Aorta (tissue), 5 donors: ENCODE measurements at regions not wholly inside any gene's neighbourhood (a gene's known extent, or its start where the extent isn't known, plus 50 kb on each side); places are given as distances from the start of the nearest gene placed in this dataset.

Experiments used
- ATAC-seq: fragments of 200-7000 bp; cut with Tn5 transposase; one replicate; pipeline ENCODE4 v1.9.1; 2022; ENCODE audit warnings: moderate library complexity; ENCODE audit not compliant: low FRiP score
- DNase-seq, 2 donors: peaks; one replicate each; pipeline ENCODE4 v3.0.0-alpha.2; 2020
- H3K27ac ChIP-seq, 2 donors: one replicate each; pipeline ENCODE4 v1.5.1; 2013; ENCODE audit warnings: low read length in 2 of 2, mild to moderate bottlenecking in 2 of 2, moderate library complexity in 2 of 2, control low read depth in 1 of 2, inconsistent platforms in 1 of 2, low read depth in 1 of 2
- H3K27me3 ChIP-seq, 2 donors: one replicate each; pipeline ENCODE4 v1.6.1; 2013; ENCODE audit warnings: control low read depth in 1 of 2, low read length in 1 of 2, mild to moderate bottlenecking in 1 of 2, moderate library complexity in 1 of 2; ENCODE audit not compliant: insufficient read depth in 2 of 2, control insufficient read depth in 1 of 2
- H3K36me3 ChIP-seq, 2 donors: one replicate each; pipeline ENCODE4 v1.6.1; 2013; ENCODE audit warnings: control low read depth in 1 of 2, low read length in 1 of 2, mild to moderate bottlenecking in 1 of 2; ENCODE audit not compliant: insufficient read depth in 2 of 2, control insufficient read depth in 1 of 2
- H3K4me1 ChIP-seq, 2 donors: one replicate each; pipeline ENCODE4 v1.6.1; 2013; ENCODE audit warnings: low read length in 2 of 2, control low read depth in 1 of 2, mild to moderate bottlenecking in 1 of 2, moderate library complexity in 1 of 2; ENCODE audit not compliant: insufficient read depth in 2 of 2, control insufficient read depth in 1 of 2
- H3K4me3 ChIP-seq, 2 donors: one replicate each; pipeline ENCODE4 v1.5.1; 2013; ENCODE audit warnings: low read length in 2 of 2, control low read depth in 1 of 2, mild to moderate bottlenecking in 1 of 2
- H3K9me3 ChIP-seq: one replicate; pipeline ENCODE4 v1.6.1; 2013; ENCODE audit warnings: mild to moderate bottlenecking, low read length; ENCODE audit not compliant: control insufficient read depth
- WGBS, 2 donors: extraction: QIAGEN DNeasy Blood & Tissue Kit; methylation state at CpG; one replicate each; pipeline ENCODE4 v1.1.7; 2013; 5-methylcytosine and 5-hydroxymethylcytosine counted together
- intact Hi-C, 2 donors: fragments of 100-400 bp; cut with DNase I; formaldehyde crosslinking; loops; one replicate each; pipeline versions ENCODE4 v1.14.2 to v1.15.0; 2022
- donor health status: healthy with polysubstance abuse.
- donor health status: Bipolar disorder and iron deficiency.
- donor health status: DM: no; HTN: no; CAD: no.
- donor health status: DM: no; HTN: no; CAD: no.
- donor health status: DM: yes; HTN: yes; CAD: no.

GRCh38 chr4:134747108-134747805 is 545.7 kb upstream of the PABPC4L start:
- H3K27me3 ChIP-seq = no peaks in the 10 kb centered on the region
- no peak overlapping the region for H3K27ac ChIP-seq
- no peaks in the 10 kb centered on the region for H3K9me3 ChIP-seq
- no peak for ATAC-seq
- no peak for DNase-seq
- 50 to 55% methylated on average over 6 of the region's 6 CpGs for WGBS, 2 donors
- intact Hi-C loops = no loop called here
- H3K36me3 ChIP-seq = no peaks in the 10 kb centered on the region
- H3K4me3 ChIP-seq = no peak overlapping the region
- no peaks in the 10 kb centered on the region for H3K4me1 ChIP-seq

GRCh38 chr4:134740290-134740689 is 538.7 kb upstream of the PABPC4L start:
- Histone ChIP-seq H3K4me1 (no peaks in the 10 kb centered on the region), H3K27me3 (no peaks in the 10 kb centered on the region), H3K36me3 (no peaks in the 10 kb centered on the region), H3K9me3 (peaks cover 1% of the 10 kb centered on the region), H3K27ac (no peak overlapping the region), H3K4me3 (no peak overlapping the region)
- DNase-seq (no peak), ATAC-seq (no peak)
- intact Hi-C loops = no loop called here
- 85 to 93% methylated on average over 1 of the region's 1 CpG for WGBS, 2 donors

GRCh38 chr4:134735901-134736300 is 534.3 kb upstream of the PABPC4L start:
- peaks cover 2% of the 10 kb centered on the region for H3K9me3 ChIP-seq
- intact Hi-C loops = no loop called here
- no peak overlapping the region for H3K27ac ChIP-seq
- DNase-seq (no peak), ATAC-seq (no peak)
- 33 to 35% methylated on average over 3 of the region's 3 CpGs for WGBS, 2 donors
- no peak overlapping the region for H3K4me3 ChIP-seq
- H3K4me1 ChIP-seq = no peaks in the 10 kb centered on the region
- H3K36me3 ChIP-seq = no peaks in the 10 kb centered on the region
- no peaks in the 10 kb centered on the region for H3K27me3 ChIP-seq

- 83 to 85% methylated on average over 2 of the region's 2 CpGs for WGBS, 2 donors
- peaks cover 2% of the 10 kb centered on the region for H3K9me3 ChIP-seq
- H3K27me3 ChIP-seq = no peaks in the 10 kb centered on the region
- intact Hi-C loops = no loop called here
- no peak for ATAC-seq
- H3K4me3 ChIP-seq = no peak overlapping the region
- H3K4me1 ChIP-seq = no peaks in the 10 kb centered on the region
- H3K36me3 ChIP-seq = no peaks in the 10 kb centered on the region
- DNase-seq = no peak
- H3K27ac ChIP-seq = no peak overlapping the region
Measured at GRCh38 chr4:134727696-134728095, 526.1 kb upstream of the PABPC4L start.

- Histone ChIP-seq H3K4me3 (no peak overlapping the region), H3K27me3 (no peaks in the 10 kb centered on the region), H3K27ac (no peak overlapping the region), H3K9me3 (no peaks in the 10 kb centered on the region), H3K4me1 (no peaks in the 10 kb centered on the region), H3K36me3 (no peaks in the 10 kb centered on the region)
- WGBS, 2 donors = 85 to 87% methylated on average over 1 of the region's 1 CpG
- intact Hi-C loops = no loop called here
- ATAC-seq = no peak
- no peak for DNase-seq
Measured at GRCh38 chr4:134722306-134722705, 520.7 kb upstream of the PABPC4L start.

GRCh38 chr4:134720030-134720429 is 518.4 kb upstream of the PABPC4L start:
- intact Hi-C loops = no loop called here

GRCh38 chr4:134708616-134709015 is 507.0 kb upstream of the PABPC4L start:
- intact Hi-C loops = no loop called here
- no peaks in the 10 kb centered on the region for H3K27me3 ChIP-seq
- DNase-seq (no peak), ATAC-seq (no peak)
- H3K27ac ChIP-seq = no peak overlapping the region
- H3K4me1 ChIP-seq = no peaks in the 10 kb centered on the region
- no peaks in the 10 kb centered on the region for H3K36me3 ChIP-seq
- H3K4me3 ChIP-seq = no peak overlapping the region
- H3K9me3 ChIP-seq = no peaks in the 10 kb centered on the region

More at GRCh38 chr4:134720030-134720429, 518.4 kb upstream of the PABPC4L start:
- Histone ChIP-seq H3K27me3 (no peaks in the 10 kb centered on the region), H3K27ac (no peak overlapping the region), H3K4me3 (no peak overlapping the region), H3K36me3 (no peaks in the 10 kb centered on the region), H3K4me1 (no peaks in the 10 kb centered on the region), H3K9me3 (no peaks in the 10 kb centered on the region)
- no peak for ATAC-seq
- WGBS, 2 donors = 92 to 95% methylated on average over 1 of the region's 1 CpG
- no peak for DNase-seq

- no peaks in the 10 kb centered on the region for H3K9me3 ChIP-seq
- intact Hi-C loops = no loop called here
- no peak for ATAC-seq
- H3K4me1 ChIP-seq = no peaks in the 10 kb centered on the region
- no peak overlapping the region for H3K4me3 ChIP-seq
- H3K27ac ChIP-seq = no peak overlapping the region
- DNase-seq = no peak
- 96 to 100% methylated on average over 2 of the region's 2 CpGs for WGBS, 2 donors
- H3K27me3 ChIP-seq = no peaks in the 10 kb centered on the region
- H3K36me3 ChIP-seq = no peaks in the 10 kb centered on the region
Measured at GRCh38 chr4:134708026-134708425, 506.4 kb upstream of the PABPC4L start.

GRCh38 chr4:134702374-134702773 is 500.8 kb upstream of the PABPC4L start:
- no peak for DNase-seq
- no peaks in the 10 kb centered on the region for H3K27me3 ChIP-seq
- no peaks in the 10 kb centered on the region for H3K36me3 ChIP-seq
- no peaks in the 10 kb centered on the region for H3K4me1 ChIP-seq
- H3K9me3 ChIP-seq = no peaks in the 10 kb centered on the region
- WGBS, 2 donors = 66 to 69% methylated on average over 3 of the region's 3 CpGs
- no peak for ATAC-seq
- H3K4me3 ChIP-seq = no peak overlapping the region
- no peak overlapping the region for H3K27ac ChIP-seq
- intact Hi-C loops = no loop called here
